HEK293T (cell line): ENCODE measurements at regions not wholly inside any gene's neighbourhood (a gene's known extent, or its start where the extent isn't known, plus 50 kb on each side); places are given as distances from the start of the nearest gene placed in this dataset.

ENCODE experiments used
- CTCF ChIA-PET: fragments of 350-600 bp; formaldehyde crosslinking; extraction: SDS; loops from one replicate; lab custom pipeline; 2021; ENCODE audit warnings: antibody characterized with exemption, inconsistent platforms; lab: Yijun Ruan, JAX
- POLR2A ChIA-PET: fragments of 350-600 bp; formaldehyde crosslinking; extraction: SDS; loops from one replicate; lab custom pipeline; 2020; ENCODE audit warnings: antibody characterized with exemption, inconsistent platforms; lab: Yijun Ruan, JAX
- DNase-seq: peaks from one replicate; pipeline ENCODE4 v3.0.0; 2012; ENCODE audit warnings: mixed read lengths; ENCODE audit errors: extremely low spot score
- ARNT ChIP-seq: fragments of 450-650 bp; IDR thresholded peaks from 2 replicates; pipeline ENCODE4 v1.6.1; 2017; ENCODE audit warnings: mild to moderate bottlenecking
- BHLHE40 ChIP-seq: fragments of 450-650 bp; IDR thresholded peaks from 2 replicates; pipeline ENCODE4 v1.6.1; 2016; ENCODE audit warnings: mild to moderate bottlenecking, moderate library complexity, borderline replicate concordance
- CTBP1 ChIP-seq: fragments of 450-650 bp; IDR thresholded peaks from 2 replicates; pipeline ENCODE4 v1.6.1; 2016; ENCODE audit warnings: borderline replicate concordance
- ELF4 ChIP-seq: fragments of 450-650 bp; IDR thresholded peaks from 2 replicates; pipeline ENCODE4 v1.6.1; 2017; ENCODE audit warnings: antibody characterized with exemption
- FOXA1 ChIP-seq: fragments of 450-650 bp; IDR thresholded peaks from 2 replicates; pipeline ENCODE4 v1.6.1; 2016; ENCODE audit warnings: mild to moderate bottlenecking
- FOXK2 ChIP-seq: fragments of 450-650 bp; IDR thresholded peaks from 2 replicates; pipeline ENCODE4 v1.6.1; 2016; ENCODE audit warnings: mild to moderate bottlenecking
- FOXM1 ChIP-seq: fragments of 450-650 bp; IDR thresholded peaks from 2 replicates; pipeline ENCODE4 v1.6.1; 2017; ENCODE audit warnings: mild to moderate bottlenecking, borderline replicate concordance
- HDGF ChIP-seq: fragments of 450-650 bp; IDR thresholded peaks from 2 replicates; pipeline ENCODE4 v1.6.1; 2017; ENCODE audit warnings: antibody characterized with exemption, borderline replicate concordance
- L3MBTL2 ChIP-seq: fragments of 450-650 bp; conservative IDR thresholded peaks from 2 replicates; pipeline ENCODE4 v1.6.1; 2016; ENCODE audit warnings: mild to moderate bottlenecking
- LEF1 ChIP-seq: fragments of 450-650 bp; IDR thresholded peaks from 2 replicates; pipeline ENCODE4 v1.6.1; 2017; ENCODE audit warnings: mild to moderate bottlenecking, borderline replicate concordance
- NFRKB ChIP-seq: fragments of 450-650 bp; IDR thresholded peaks from 2 replicates; pipeline ENCODE4 v1.6.1; 2016; ENCODE audit warnings: mild to moderate bottlenecking, moderate library complexity
- PKNOX1 ChIP-seq: fragments of 450-650 bp; IDR thresholded peaks from 2 replicates; pipeline ENCODE4 v1.6.1; 2016
- SP1 ChIP-seq: fragments of 450-650 bp; IDR thresholded peaks from 2 replicates; pipeline ENCODE4 v1.6.1; 2017
- SUZ12 ChIP-seq: fragments of 450-650 bp; IDR thresholded peaks from 2 replicates; pipeline ENCODE4 v1.6.1; 2016; ENCODE audit warnings: mild to moderate bottlenecking
- TARDBP ChIP-seq: fragments of 450-650 bp; IDR thresholded peaks from 2 replicates; pipeline ENCODE4 v1.6.1; 2016
- ZNF384 ChIP-seq: fragments of 450-650 bp; IDR thresholded peaks from 2 replicates; pipeline ENCODE4 v1.6.1; 2016

- CTCF ChIA-PET = no interaction called here
- no peak for DNase-seq
- POLR2A ChIA-PET = no interaction called here
- TF ChIP-seq TARDBP (no peak), NFRKB (no peak), ELF4 (no peak), SUZ12 (no peak), FOXM1 (no peak), FOXA1 (no peak), LEF1 (no peak), ZNF384 (no peak), SP1 (no peak), L3MBTL2 (no peak), CTBP1 (no peak), BHLHE40 (no peak), HDGF (no peak)
Observed at GRCh38 chr21:16796776-16797175, 716.1 kb upstream of the CXADR start.

GRCh38 chr21:16797540-16797939 is 715.3 kb upstream of the CXADR start:
- no peak for DNase-seq
- ChIA-PET CTCF (no interaction called here), POLR2A (no interaction called here)
- TF ChIP-seq SP1 = no peak
- no peak for TF ChIP-seq LEF1
- no peak for TF ChIP-seq ELF4
- TF ChIP-seq SUZ12 = no peak
- TF ChIP-seq FOXA1 = no peak
- TF ChIP-seq FOXK2 = no peak
- no peak for TF ChIP-seq NFRKB
- TF ChIP-seq CTBP1 = no peak
- TF ChIP-seq ARNT = no peak
- TF ChIP-seq HDGF = no peak
- no peak for TF ChIP-seq ZNF384
- TF ChIP-seq TARDBP = no peak
- no peak for TF ChIP-seq BHLHE40

- DNase-seq = no peak
- POLR2A ChIA-PET = no interaction called here
- CTCF ChIA-PET = no interaction called here
- TF ChIP-seq SP1 (no peak), L3MBTL2 (no peak), BHLHE40 (no peak), TARDBP (no peak), SUZ12 (no peak), FOXK2 (no peak), HDGF (no peak), PKNOX1 (no peak), ZNF384 (no peak), ARNT (no peak), LEF1 (no peak), FOXA1 (no peak), NFRKB (no peak), CTBP1 (no peak)
Observed at GRCh38 chr21:16797966-16798365, 714.9 kb upstream of the CXADR start.

GRCh38 chr21:16800536-16801275 is 712.1 kb upstream of the CXADR start:
- DNase-seq = no peak
- POLR2A ChIA-PET = no interaction called here
- CTCF ChIA-PET = interaction anchor here (0.6 kb wide), 1 partner anchor 26 kb away, joined by 3 read pairs; no protein-coding TSS in a partner anchor
- TF ChIP-seq HDGF (no peak), L3MBTL2 (no peak), BHLHE40 (no peak), PKNOX1 (no peak), FOXK2 (no peak), NFRKB (no peak), CTBP1 (no peak), TARDBP (no peak), FOXM1 (no peak), SP1 (no peak), ARNT (no peak), ELF4 (no peak), LEF1 (no peak), FOXA1 (no peak), SUZ12 (no peak), ZNF384 (no peak)

GRCh38 chr21:16811011-16811410 is 701.8 kb upstream of the CXADR start:
- POLR2A ChIA-PET = no interaction called here
- TF ChIP-seq LEF1 (no peak), L3MBTL2 (no peak), FOXK2 (no peak), SUZ12 (no peak), TARDBP (no peak), NFRKB (no peak), SP1 (no peak), FOXA1 (no peak), PKNOX1 (no peak), ELF4 (no peak), HDGF (no peak)
- DNase-seq = no peak
- CTCF ChIA-PET = no interaction called here

- POLR2A ChIA-PET = no interaction called here
- no peak for DNase-seq
- CTCF ChIA-PET = no interaction called here
- TF ChIP-seq PKNOX1 = no peak
- TF ChIP-seq FOXA1 = no peak
- TF ChIP-seq LEF1 = no peak
- TF ChIP-seq SP1 = no peak
- no peak for TF ChIP-seq BHLHE40
- no peak for TF ChIP-seq TARDBP
- no peak for TF ChIP-seq NFRKB
- TF ChIP-seq FOXM1 = no peak
- TF ChIP-seq ZNF384 = no peak
- no peak for TF ChIP-seq L3MBTL2
- TF ChIP-seq FOXK2 = no peak
- TF ChIP-seq ARNT = no peak
- no peak for TF ChIP-seq HDGF
- TF ChIP-seq SUZ12 = no peak
- TF ChIP-seq CTBP1 = no peak
- TF ChIP-seq ELF4 = no peak
Observed at GRCh38 chr21:16811970-16812369, 700.9 kb upstream of the CXADR start.
